Esophagus muscularis mucosa (tissue), 3 donors: ENCODE measurements at regions not wholly inside any gene's neighbourhood (a gene's known extent, or its start where the extent isn't known, plus 50 kb on each side); places are given as distances from the start of the nearest gene placed in this dataset.

ENCODE experiments used
- CTCF ChIP-seq, 3 experiments: fragments of 200-600 bp in 2 of 3; fragments of 450-650 bp in 1 of 3; sonication (generic) in 2 of 3; IDR thresholded peaks; one replicate each; pipeline ENCODE4 v1.5.1; 2017 to 2019; ENCODE audit warnings: antibody characterized with exemption in 3 of 3, mild to moderate bottlenecking in 2 of 3, moderate library complexity in 1 of 3
- EP300 ChIP-seq: sonication (generic); formaldehyde crosslinking; IDR thresholded peaks from one replicate; pipeline ENCODE4 v1.6.1; 2017; ENCODE audit warnings: antibody characterized with exemption

DNA sequence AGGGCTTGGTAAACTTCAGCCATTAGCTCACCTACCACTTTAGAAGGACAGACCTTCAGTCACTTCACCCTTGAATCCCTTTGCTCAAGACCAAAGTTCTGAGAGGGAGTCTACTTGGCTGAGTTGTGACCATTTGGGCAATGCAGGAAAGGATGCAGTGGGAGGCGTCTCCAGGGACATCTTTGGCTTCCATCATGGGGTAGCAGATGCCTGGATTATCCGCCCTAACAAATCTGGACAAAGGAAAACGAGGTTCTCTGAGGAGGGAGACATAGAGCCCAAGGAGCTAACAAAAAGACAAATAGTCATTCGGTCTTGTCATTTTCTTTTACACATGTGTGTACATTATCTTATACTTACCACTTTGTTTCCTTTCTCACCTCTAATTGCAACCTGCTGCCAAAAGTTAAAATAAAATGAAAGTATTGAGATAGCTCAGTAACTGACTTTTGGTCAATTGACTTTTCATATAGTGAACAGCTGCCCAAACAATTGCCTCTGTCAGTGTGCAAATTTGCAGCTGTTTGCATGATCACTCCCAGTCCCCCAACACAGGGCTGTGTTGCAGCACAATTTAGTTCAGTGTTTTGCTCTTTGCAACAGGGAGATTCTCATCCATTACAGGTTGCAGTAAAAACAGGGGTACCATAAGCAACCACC lies 108.9 kb upstream of the EEF2KMT start:
- TF ChIP-seq CTCF (IDR thresholded peaks at IDR 0.05), result no peak
- no peak for TF ChIP-seq EP300
